ENCODE measurements at regions not wholly inside any gene's neighbourhood (a gene's known extent, or its start where the extent isn't known, plus 50 kb on each side); places are given as distances from the start of the nearest gene placed in this dataset.

GRCh38 chr1:39131940-39132339, 72.6 kb upstream of the MACF1 start:
- Histone ChIP-seq H3K27ac (peak overlapping the region; percentile 82 to 93), H3K4me3 (no peak overlapping the region), H3K4me1 (replicated peaks in 1 of 2) (peaks cover 40 to 45% of the 10 kb centered on the region in 2 donors)
- no peak for ATAC-seq (replicated peaks in 6 of 8)
- 33 to 100% (median 74%) methylated on average over 1 to 2 of the region's 2 CpGs; no CpG with 5 or more reads in 2 of the 10 experiments for WGBS, 10 experiments
- in situ Hi-C loops (cut with MboI; ENCODE audit: low pct_unique_long_range_greater_than_20kb in 2 of 9, low sequenced_read_pairs in 9 of 9, unreplicated experiment in 9 of 9), result no loop called here

DNA sequence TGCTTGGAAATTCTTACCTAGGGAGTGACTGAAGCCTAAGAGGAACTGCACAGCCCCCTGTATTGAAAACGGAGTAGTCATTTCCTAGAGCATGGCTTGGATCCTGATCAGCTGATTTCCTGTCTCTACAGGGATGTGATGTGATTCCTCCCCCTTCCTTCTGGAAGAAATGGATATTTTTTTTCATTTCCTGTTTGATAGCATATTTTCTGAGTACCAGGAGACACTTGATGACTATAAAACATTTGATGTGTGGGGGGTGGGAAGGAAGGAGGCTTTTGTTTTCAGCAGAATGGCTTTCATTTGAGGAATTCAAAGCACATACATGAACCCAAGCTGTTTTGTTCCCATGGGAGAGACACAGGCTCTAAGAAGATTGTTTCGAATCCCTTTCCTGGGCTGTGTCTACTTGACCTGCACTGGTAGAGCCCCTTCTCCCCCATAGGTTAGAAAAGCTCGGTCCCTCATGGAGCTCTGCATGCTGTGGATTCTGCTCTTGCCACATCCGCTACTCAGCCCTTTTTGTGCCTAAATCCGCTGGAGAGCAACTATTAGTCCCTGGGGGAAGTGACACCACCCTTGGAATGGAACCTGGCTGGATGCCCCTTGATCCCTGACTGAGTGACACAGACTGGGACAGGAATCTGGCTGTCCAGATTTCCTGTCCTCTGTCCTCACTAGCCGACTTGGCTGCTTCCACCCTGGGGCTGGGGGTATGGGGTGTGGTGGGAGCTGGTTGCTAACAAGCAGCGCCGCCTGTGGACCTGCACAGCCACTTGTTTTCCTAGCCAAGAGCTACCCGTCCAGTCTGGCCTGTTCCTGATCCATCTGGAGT, 71.8 kb upstream of the MACF1 start:
- 0 to 83% (median 35%) methylated on average over 1 to 7 of the region's 9 CpGs for WGBS, 10 experiments
- ATAC-seq (replicated peaks in 6 of 8), result peak; percentile 37 to 99 (median 96)
- no peak overlapping the region for H3K4me3 ChIP-seq
- H3K4me1 ChIP-seq (replicated peaks in 1 of 2), result peaks cover 34 to 41% of the 10 kb centered on the region in 2 donors
- peak overlapping the region; percentile 82 to 93 for H3K27ac ChIP-seq
- in situ Hi-C loops (cut with MboI; ENCODE audit: low pct_unique_long_range_greater_than_20kb in 2 of 9, low sequenced_read_pairs in 9 of 9, unreplicated experiment in 9 of 9), result no loop called here

GRCh38 chr1:39133340-39133684, 71.2 kb upstream of the MACF1 start:
- no peak overlapping the region for H3K4me3 ChIP-seq
- no peak for ATAC-seq (replicated peaks in 6 of 8)
- peak overlapping the region; percentile 82 to 93 for H3K27ac ChIP-seq
- H3K4me1 ChIP-seq (replicated peaks in 1 of 2), result peaks cover 34 to 41% of the 10 kb centered on the region in 2 donors
- in situ Hi-C loops (cut with MboI; ENCODE audit: low pct_unique_long_range_greater_than_20kb in 2 of 9, low sequenced_read_pairs in 9 of 9, unreplicated experiment in 9 of 9), result no loop called here
- WGBS, 10 experiments, result 60 to 100% (median 84%) methylated on average over 1 of the region's 1 CpG; no CpG with 5 or more reads in 2 of the 10 experiments

DNA sequence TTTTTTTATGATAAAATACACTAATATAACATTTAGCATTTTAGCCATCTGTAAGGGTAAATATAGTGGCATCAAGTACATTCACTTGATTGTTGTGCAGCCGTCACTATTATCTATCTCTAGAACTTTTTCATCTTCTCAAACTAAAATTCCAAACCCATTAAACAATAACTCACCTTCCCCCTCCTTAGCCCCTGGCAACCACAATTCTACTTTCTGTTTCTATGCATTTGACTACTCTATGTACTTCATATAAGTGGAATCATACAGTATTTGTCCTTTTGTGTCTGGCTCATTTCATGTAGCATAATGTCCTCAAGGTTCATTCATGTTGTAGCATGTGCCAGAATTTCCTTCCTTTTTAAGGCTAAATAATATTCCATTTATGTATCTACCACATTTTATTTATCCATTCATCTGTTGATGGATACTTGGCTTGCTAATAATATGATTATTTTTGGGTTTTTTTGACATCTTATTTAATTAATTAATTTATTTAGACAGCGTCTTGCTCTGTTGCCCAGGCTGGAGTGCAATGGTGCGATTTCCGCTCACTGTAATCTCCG, 69.6 kb upstream of the MACF1 start:
- no peak overlapping the region for H3K4me3 ChIP-seq
- ATAC-seq (replicated peaks in 6 of 8), result no peak
- in situ Hi-C loops (cut with MboI; ENCODE audit: low pct_unique_long_range_greater_than_20kb in 2 of 9, low sequenced_read_pairs in 9 of 9, unreplicated experiment in 9 of 9), result no loop called here
- WGBS, 10 experiments, result 90 to 100% (median 98%) methylated on average over 1 to 5 of the region's 5 CpGs; no CpG with 5 or more reads in 1 of the 10 experiments
- H3K27ac ChIP-seq, result no peak overlapping the region
- H3K4me1 ChIP-seq (replicated peaks in 1 of 2), result peaks cover 30 to 33% of the 10 kb centered on the region in 2 donors

DNA sequence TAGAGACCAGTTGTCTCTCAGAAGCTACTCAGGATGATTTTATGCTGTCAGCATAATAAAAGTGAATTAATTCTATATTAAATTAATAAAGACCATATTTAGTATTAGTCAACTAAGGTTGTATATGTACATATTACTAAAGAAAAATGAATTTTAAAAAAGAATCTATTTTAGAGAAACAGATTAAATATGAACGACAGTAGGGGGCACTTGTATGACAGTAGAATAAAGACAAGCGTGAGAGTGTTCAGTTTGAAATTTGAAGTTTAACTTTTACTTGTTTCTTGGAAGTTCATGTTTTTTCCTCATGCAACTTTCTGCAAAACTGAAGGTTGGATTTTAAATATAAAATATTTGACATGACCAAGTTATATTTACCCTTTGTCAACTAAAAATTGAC, 67.9 kb upstream of the MACF1 start:
- no peak overlapping the region for H3K4me3 ChIP-seq
- H3K4me1 ChIP-seq (replicated peaks in 1 of 2), result peaks cover 21 to 22% of the 10 kb centered on the region in 2 donors
- in situ Hi-C loops (cut with MboI; ENCODE audit: low pct_unique_long_range_greater_than_20kb in 2 of 9, low sequenced_read_pairs in 9 of 9, unreplicated experiment in 9 of 9), result no loop called here
- no peak for ATAC-seq (replicated peaks in 6 of 8)
- 48 to 100% (median 91%) methylated on average over 1 to 2 of the region's 2 CpGs for WGBS, 10 experiments
- H3K27ac ChIP-seq, result no peak overlapping the region

GRCh38 chr1:39139723-39140360, 64.7 kb upstream of the MACF1 start:
- ATAC-seq (replicated peaks in 6 of 8), result no peak
- Histone ChIP-seq H3K4me1 (replicated peaks in 1 of 2) (peaks cover 1 to 4% of the 10 kb centered on the region in 2 donors), H3K27ac (no peak overlapping the region), H3K4me3 (no peak overlapping the region)
- WGBS, 10 experiments, result 93 to 100% (median 100%) methylated on average over 1 to 3 of the region's 3 CpGs
- in situ Hi-C loops (cut with MboI; ENCODE audit: low pct_unique_long_range_greater_than_20kb in 2 of 9, low sequenced_read_pairs in 9 of 9, unreplicated experiment in 9 of 9), result no loop called here

GRCh38 chr1:39141925-39142324, 62.6 kb upstream of the MACF1 start:
- ATAC-seq (replicated peaks in 6 of 8), result peak in 2 of 8 experiments; percentile 20 to 46
- 14 to 86% (median 72%) methylated on average over 1 of the region's 1 CpG; no CpG with 5 or more reads in 4 of the 10 experiments for WGBS, 10 experiments
- Histone ChIP-seq H3K4me3 (no peak overlapping the region), H3K4me1 (replicated peaks in 1 of 2) (peaks cover 4 to 9% of the 10 kb centered on the region in 2 donors), H3K27ac (no peak overlapping the region)
- in situ Hi-C loops (cut with MboI; ENCODE audit: low pct_unique_long_range_greater_than_20kb in 2 of 9, low sequenced_read_pairs in 9 of 9, unreplicated experiment in 9 of 9), result no loop called here

DNA sequence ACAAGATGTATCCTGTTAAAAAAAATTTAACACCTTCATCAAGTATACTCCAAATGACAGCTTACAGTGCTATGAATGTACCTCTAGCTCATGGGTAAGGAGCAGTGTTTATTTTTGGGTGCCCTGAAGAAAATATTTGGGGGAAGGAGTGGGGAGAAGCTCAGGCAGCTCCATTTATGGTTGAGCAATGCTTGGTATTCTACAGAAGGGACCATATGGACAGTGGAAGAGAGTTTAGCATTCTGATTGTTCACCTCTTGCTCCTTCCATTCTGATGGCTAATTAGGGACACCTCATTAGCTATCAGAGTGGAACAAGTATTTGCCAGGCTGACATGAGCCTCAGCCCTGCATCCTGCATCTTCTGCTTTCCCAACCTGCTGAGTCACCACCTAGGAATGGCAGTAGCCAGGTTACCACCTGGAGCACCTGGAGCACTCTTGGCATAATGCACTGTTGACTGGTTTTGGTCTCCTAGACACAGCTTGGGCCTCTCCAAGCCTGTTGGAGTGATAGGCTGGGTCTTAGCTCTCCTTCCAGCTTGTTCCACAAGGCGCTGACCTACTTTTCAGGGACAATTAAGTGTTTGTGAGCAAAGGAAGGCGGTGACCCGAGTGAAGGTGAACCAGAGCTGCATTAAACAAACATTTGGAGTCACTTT, 62.0 kb upstream of the MACF1 start:
- 86 to 96% (median 90%) methylated on average over 2 to 3 of the region's 3 CpGs; no CpG with 5 or more reads in 4 of the 10 experiments for WGBS, 10 experiments
- peaks cover 4 to 9% of the 10 kb centered on the region in 2 donors for H3K4me1 ChIP-seq (replicated peaks in 1 of 2)
- H3K27ac ChIP-seq, result no peak overlapping the region
- ATAC-seq (replicated peaks in 6 of 8), result peak in 4 of 8 experiments; percentile 13 to 69 (median 46)
- H3K4me3 ChIP-seq, result no peak overlapping the region
- in situ Hi-C loops (cut with MboI; ENCODE audit: low pct_unique_long_range_greater_than_20kb in 2 of 9, low sequenced_read_pairs in 9 of 9, unreplicated experiment in 9 of 9), result no loop called here

GRCh38 chr1:39144924-39145323, 59.6 kb upstream of the MACF1 start:
- H3K27ac ChIP-seq, result no peak overlapping the region
- peak in 5 of 8 experiments; percentile 73 to 89 (median 80) for ATAC-seq (replicated peaks in 6 of 8)
- in situ Hi-C loops (cut with MboI; ENCODE audit: low pct_unique_long_range_greater_than_20kb in 2 of 9, low sequenced_read_pairs in 9 of 9, unreplicated experiment in 9 of 9), result no loop called here
- 53 to 100% (median 86%) methylated on average over 2 to 3 of the region's 3 CpGs; no CpG with 5 or more reads in 1 of the 10 experiments for WGBS, 10 experiments
- H3K4me1 ChIP-seq (replicated peaks in 1 of 2), result peaks cover 4 to 9% of the 10 kb centered on the region in 2 donors
- no peak overlapping the region for H3K4me3 ChIP-seq

DNA sequence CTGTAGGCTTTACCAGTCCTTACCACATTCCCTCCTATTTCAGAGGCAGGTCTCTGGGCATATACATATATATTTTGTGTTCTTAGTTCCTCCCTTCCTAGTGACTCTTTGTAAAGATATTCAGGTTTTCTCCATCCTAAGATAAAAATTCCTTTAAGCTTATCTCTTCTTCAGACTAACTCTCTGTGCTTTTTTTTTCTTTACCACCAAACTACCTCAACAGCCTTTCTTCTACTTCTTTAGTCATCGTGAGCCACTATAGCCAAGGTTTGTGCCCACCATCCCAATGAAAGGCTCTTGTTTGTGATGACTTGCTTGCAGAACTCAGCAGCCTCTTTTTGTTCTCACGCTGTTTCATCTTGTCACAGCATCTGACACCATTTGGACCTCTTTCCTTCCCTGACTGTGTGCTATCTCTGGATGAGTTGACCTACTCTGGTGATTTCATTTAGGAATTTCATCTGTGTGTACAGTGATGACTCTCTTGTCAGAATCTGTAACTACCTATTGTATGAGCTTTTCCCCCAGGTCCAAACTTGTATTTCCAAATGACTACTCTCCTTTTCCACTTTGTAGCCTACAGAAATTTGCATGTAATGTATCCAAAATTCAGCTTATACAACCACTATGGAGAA, 59.0 kb upstream of the MACF1 start:
- WGBS, 10 experiments, result 85 to 100% (median 93%) methylated on average over 1 to 2 of the region's 2 CpGs; no CpG with 5 or more reads in 2 of the 10 experiments
- Histone ChIP-seq H3K27ac (no peak overlapping the region), H3K4me1 (replicated peaks in 1 of 2) (peaks cover 4 to 9% of the 10 kb centered on the region in 2 donors), H3K4me3 (no peak overlapping the region)
- ATAC-seq (replicated peaks in 6 of 8), result no peak
- in situ Hi-C loops (cut with MboI; ENCODE audit: low pct_unique_long_range_greater_than_20kb in 2 of 9, low sequenced_read_pairs in 9 of 9, unreplicated experiment in 9 of 9), result no loop called here

DNA sequence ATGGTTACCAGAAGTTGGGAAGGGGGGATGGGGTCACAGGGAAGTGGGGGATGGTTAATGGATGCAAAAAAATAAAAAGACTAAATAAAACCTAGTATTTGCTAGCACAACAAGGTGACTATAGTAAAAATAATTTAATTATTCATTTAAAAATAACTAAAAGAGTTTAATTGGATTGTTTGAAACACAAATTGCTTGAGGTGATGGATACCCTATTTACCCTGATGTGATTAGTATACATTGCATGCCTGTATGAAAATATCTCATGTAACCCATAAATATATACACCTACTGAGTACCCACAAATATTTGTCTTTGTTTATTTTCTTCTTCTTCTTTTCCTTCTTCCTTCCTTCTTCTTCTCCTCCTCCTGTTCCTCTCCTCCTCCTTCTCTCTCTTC, 57.8 kb upstream of the MACF1 start:
- Histone ChIP-seq H3K27ac (no peak overlapping the region), H3K4me3 (no peak overlapping the region), H3K4me1 (replicated peaks in 1 of 2) (peaks cover 4 to 9% of the 10 kb centered on the region in 2 donors)
- ATAC-seq (replicated peaks in 6 of 8), result no peak
- in situ Hi-C loops (cut with MboI; ENCODE audit: low pct_unique_long_range_greater_than_20kb in 2 of 9, low sequenced_read_pairs in 9 of 9, unreplicated experiment in 9 of 9), result no loop called here

- 86 to 100% (median 95%) methylated on average over 1 to 3 of the region's 3 CpGs for WGBS, 10 experiments
- peaks cover 4 to 9% of the 10 kb centered on the region in 2 donors for H3K4me1 ChIP-seq (replicated peaks in 1 of 2)
These were observed 57.1 kb upstream of the MACF1 start for GRCh38 chr1:39147099-39148025.

More at GRCh38 chr1:39147099-39148025, 57.1 kb upstream of the MACF1 start:
- H3K27ac ChIP-seq, result no peak overlapping the region
- no peak for ATAC-seq (replicated peaks in 6 of 8)
- no peak overlapping the region for H3K4me3 ChIP-seq
- in situ Hi-C loops (cut with MboI; ENCODE audit: low pct_unique_long_range_greater_than_20kb in 2 of 9, low sequenced_read_pairs in 9 of 9, unreplicated experiment in 9 of 9), result no loop called here
